DOHH2 (cell line): ENCODE measurements at regions not wholly inside any gene's neighbourhood (a gene's known extent, or its start where the extent isn't known, plus 50 kb on each side); places are given as distances from the start of the nearest gene placed in this dataset.

Experiments used
- H3F3A ChIP-seq: fragments of 200-600 bp; sonication (generic), shearing (Covaris generic); 2 replicates; pipeline ENCODE4 v1.6.0; 2016; ENCODE audit warnings: antibody characterized with exemption, mild to moderate bottlenecking; ENCODE audit not compliant: control insufficient read depth, insufficient read depth
- H3K27ac ChIP-seq: fragments of 200-600 bp; sonication (generic); 2 replicates; pipeline ENCODE4 v1.5.1; 2014; ENCODE audit warnings: low read depth, mild to moderate bottlenecking, low read length, moderate library complexity
- H3K27me3 ChIP-seq: fragments of 200-600 bp; sonication (generic); 2 replicates; pipeline ENCODE4 v1.6.1; 2014; ENCODE audit warnings: mild to moderate bottlenecking, low read length, mixed read lengths; ENCODE audit not compliant: control insufficient read depth
- H3K36me3 ChIP-seq: fragments of 200-600 bp; sonication (generic); 2 replicates; pipeline ENCODE4 v1.6.1; 2014; ENCODE audit warnings: mild to moderate bottlenecking, low read length, moderate library complexity, mixed read lengths; ENCODE audit not compliant: control insufficient read depth
- H3K4me1 ChIP-seq: fragments of 200-600 bp; sonication (generic); 2 replicates; pipeline ENCODE4 v1.6.1; 2014; ENCODE audit warnings: mild to moderate bottlenecking, low read length, mixed read lengths; ENCODE audit not compliant: control insufficient read depth
- H3K4me2 ChIP-seq: fragments of 200-600 bp; sonication (generic); 2 replicates; pipeline ENCODE4 v1.6.0; 2014; ENCODE audit warnings: mild to moderate bottlenecking, low read length, moderate library complexity
- H3K4me3 ChIP-seq: fragments of 200-600 bp; sonication (generic); 2 replicates; pipeline ENCODE4 v1.5.1; 2014; ENCODE audit warnings: mild to moderate bottlenecking, low read length, mixed read lengths
- H3K79me2 ChIP-seq: fragments of 200-600 bp; sonication (generic); 2 replicates; pipeline ENCODE4 v1.6.1; 2014; ENCODE audit warnings: mild to moderate bottlenecking, low read length, mixed read lengths; ENCODE audit not compliant: control insufficient read depth
- H3K9me2 ChIP-seq: fragments of 200-600 bp; sonication (generic); replicated peaks from 2 replicates; pipeline ENCODE4 v1.6.1; 2014; ENCODE audit warnings: mild to moderate bottlenecking, low read length, mixed read lengths; ENCODE audit not compliant: control insufficient read depth
- H3K9me3 ChIP-seq: fragments of 200-600 bp; sonication (generic); 2 replicates; pipeline ENCODE4 v1.6.1; 2014; ENCODE audit warnings: antibody characterized with exemption, low read length, mixed read lengths; ENCODE audit not compliant: control insufficient read depth, insufficient read depth
- H4K20me1 ChIP-seq: fragments of 200-600 bp; sonication (generic); 2 replicates; pipeline ENCODE4 v1.6.0; 2014; ENCODE audit warnings: low read depth, mild to moderate bottlenecking, antibody characterized with exemption, low read length, moderate library complexity; ENCODE audit not compliant: control insufficient read depth, insufficient read depth
- CTCF ChIP-seq: fragments of 200-600 bp; sonication (generic); IDR thresholded peaks from one replicate; pipeline ENCODE4 v1.5.1; 2014; ENCODE audit warnings: antibody characterized with exemption, mild to moderate bottlenecking, low read depth, low read length; ENCODE audit not compliant: poor library complexity, severe bottlenecking
- EZH2phosphoT487 ChIP-seq: fragments of 200-600 bp; sonication (generic); IDR thresholded peaks from 2 replicates; pipeline ENCODE4 v1.6.1; 2017; ENCODE audit warnings: borderline replicate concordance, mild to moderate bottlenecking, antibody characterized with exemption, low read length, moderate library complexity, mixed read lengths

GRCh38 chr17:72592242-72592966 is 471.6 kb downstream of the SOX9 start:
- Histone ChIP-seq H3K27me3 (peaks cover 14% of the 10 kb centered on the region; the same call in 1 of the 2 replicates), H3K27ac (no peak overlapping the region), H3K9me2 (no peaks in the 10 kb centered on the region), H3K36me3 (no peaks in the 10 kb centered on the region), H3K9me3 (no peaks in the 10 kb centered on the region), H3K4me3 (no peak overlapping the region), H3F3A (no peaks in the 10 kb centered on the region), H3K79me2 (no peaks in the 10 kb centered on the region), H3K4me1 (peaks cover 8% of the 10 kb centered on the region), H3K4me2 (no peak overlapping the region), H4K20me1 (no peaks in the 10 kb centered on the region)
- TF ChIP-seq EZH2phosphoT487 (no peak), CTCF (no peak)

- no peaks in the 10 kb centered on the region for H3K9me2 ChIP-seq
- H3K4me3 ChIP-seq = no peak overlapping the region
- H3K36me3 ChIP-seq = no peaks in the 10 kb centered on the region
- H3K27me3 ChIP-seq = peaks cover 14% of the 10 kb centered on the region; the same call in 1 of the 2 replicates
- no peak for TF ChIP-seq CTCF
- TF ChIP-seq EZH2phosphoT487 = no peak
- H3F3A ChIP-seq = no peaks in the 10 kb centered on the region
- no peaks in the 10 kb centered on the region for H3K79me2 ChIP-seq
- H3K4me1 ChIP-seq = peaks cover 3% of the 10 kb centered on the region; the same call in 1 of the 2 replicates
- H4K20me1 ChIP-seq = no peaks in the 10 kb centered on the region
- H3K27ac ChIP-seq = no peak overlapping the region
- no peaks in the 10 kb centered on the region for H3K9me3 ChIP-seq
- H3K4me2 ChIP-seq = no peak overlapping the region
Measured at GRCh38 chr17:72592967-72593325, 472.1 kb downstream of the SOX9 start.

- no peaks in the 10 kb centered on the region for H3K36me3 ChIP-seq
- H3K27me3 ChIP-seq = peaks cover 14% of the 10 kb centered on the region; the same call in 1 of the 2 replicates
- TF ChIP-seq EZH2phosphoT487 = no peak
- TF ChIP-seq CTCF = no peak
- no peak overlapping the region for H3K4me2 ChIP-seq
- no peaks in the 10 kb centered on the region for H3F3A ChIP-seq
- no peaks in the 10 kb centered on the region for H3K79me2 ChIP-seq
- no peaks in the 10 kb centered on the region for H3K9me3 ChIP-seq
- no peaks in the 10 kb centered on the region for H3K4me1 ChIP-seq
- no peak overlapping the region for H3K4me3 ChIP-seq
- no peak overlapping the region for H3K27ac ChIP-seq
- no peaks in the 10 kb centered on the region for H3K9me2 ChIP-seq
- H4K20me1 ChIP-seq = no peaks in the 10 kb centered on the region
Measured at GRCh38 chr17:72594248-72594647, 473.4 kb downstream of the SOX9 start.
